Urinary bladder (tissue), 3 donors: ENCODE measurements at regions not wholly inside any gene's neighbourhood (a gene's known extent, or its start where the extent isn't known, plus 50 kb on each side); places are given as distances from the start of the nearest gene placed in this dataset.

Experiments
- DNase-seq: peaks from one replicate; pipeline ENCODE4 v3.0.0-alpha.2; 2015; ENCODE audit errors: extremely low spot score
- H3K27ac ChIP-seq: one replicate; pipeline ENCODE4 v1.5.1; 2013; ENCODE audit warnings: low read depth, mild to moderate bottlenecking, moderate library complexity
- H3K36me3 ChIP-seq: one replicate; pipeline ENCODE4 v1.6.1; 2013; ENCODE audit warnings: mild to moderate bottlenecking, moderate library complexity; ENCODE audit not compliant: insufficient read depth
- H3K4me1 ChIP-seq: one replicate; pipeline ENCODE4 v1.6.1; 2013; ENCODE audit warnings: mild to moderate bottlenecking, moderate library complexity; ENCODE audit not compliant: insufficient read depth
- H3K4me3 ChIP-seq: one replicate; pipeline ENCODE4 v1.5.1; 2013; ENCODE audit warnings: low read depth, low read length
- WGBS: extraction: QIAGEN DNeasy Blood & Tissue Kit; methylation state at CpG from one replicate; pipeline ENCODE4 v1.1.7; 2013; 5-methylcytosine and 5-hydroxymethylcytosine counted together
- donor health status: healthy with polysubstance abuse.
- donor health status: healthy.

DNA sequence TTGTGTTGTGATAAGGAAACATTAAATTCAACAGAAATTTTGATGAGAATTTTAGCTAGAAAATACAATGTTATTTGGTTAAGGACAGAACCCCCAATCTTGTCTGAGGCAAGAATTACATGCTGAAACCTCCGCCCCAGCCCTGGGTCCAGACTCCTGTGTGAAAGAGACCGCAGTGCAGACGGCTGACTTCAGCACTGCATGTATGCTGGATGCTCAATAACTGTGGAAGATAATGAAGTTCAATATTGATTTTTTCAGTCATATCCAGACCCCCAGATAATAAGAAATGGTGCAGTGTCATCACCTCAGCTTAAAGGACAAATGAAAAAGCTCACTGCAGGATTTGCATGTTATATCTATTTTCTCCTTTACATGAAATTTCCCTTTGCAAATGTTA, 188.3 kb upstream of the CNTN4 start:
- 86% methylated on average over 3 of the region's 3 CpGs for WGBS
- H3K27ac ChIP-seq: no peak overlapping the region
- H3K36me3 ChIP-seq: no peaks in the 10 kb centered on the region
- no peaks in the 10 kb centered on the region for H3K4me1 ChIP-seq
- no peak for DNase-seq
- H3K4me3 ChIP-seq: no peak overlapping the region

DNA sequence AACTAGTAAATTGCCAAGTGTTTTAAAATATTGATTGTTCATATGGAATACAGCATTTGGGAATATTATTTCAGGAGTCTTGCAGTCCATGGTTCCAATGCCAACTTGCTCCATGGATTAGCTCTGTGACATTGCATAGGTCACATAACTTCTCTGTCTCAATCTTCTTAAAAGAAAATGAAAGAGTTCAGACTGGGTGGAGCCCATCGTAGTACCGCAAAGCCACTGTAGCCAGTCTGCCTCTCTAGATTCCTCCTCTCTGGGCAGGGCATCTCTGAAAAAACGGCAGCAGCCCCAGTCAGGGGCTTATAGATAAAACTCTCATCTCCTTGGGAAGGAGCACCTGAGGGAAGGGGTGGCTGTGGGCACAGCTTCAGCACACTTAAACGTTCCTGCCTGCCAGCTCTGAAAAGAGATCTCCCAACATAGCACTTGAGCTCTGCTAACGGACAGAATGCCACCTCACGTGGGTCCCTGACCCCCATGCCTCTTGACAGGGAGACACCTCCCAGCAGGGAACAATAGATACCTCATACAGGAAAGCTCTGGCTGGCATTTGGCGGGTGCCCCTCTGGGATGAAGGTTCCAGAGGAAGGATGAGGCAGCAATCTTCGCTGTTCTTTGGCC, 168.8 kb upstream of the CNTN4 start:
- WGBS: 84% methylated on average over 8 of the region's 8 CpGs
- no peak overlapping the region for H3K4me3 ChIP-seq
- H3K36me3 ChIP-seq: no peaks in the 10 kb centered on the region
- H3K27ac ChIP-seq: no peak overlapping the region
- H3K4me1 ChIP-seq: no peaks in the 10 kb centered on the region
- no peak for DNase-seq

DNA sequence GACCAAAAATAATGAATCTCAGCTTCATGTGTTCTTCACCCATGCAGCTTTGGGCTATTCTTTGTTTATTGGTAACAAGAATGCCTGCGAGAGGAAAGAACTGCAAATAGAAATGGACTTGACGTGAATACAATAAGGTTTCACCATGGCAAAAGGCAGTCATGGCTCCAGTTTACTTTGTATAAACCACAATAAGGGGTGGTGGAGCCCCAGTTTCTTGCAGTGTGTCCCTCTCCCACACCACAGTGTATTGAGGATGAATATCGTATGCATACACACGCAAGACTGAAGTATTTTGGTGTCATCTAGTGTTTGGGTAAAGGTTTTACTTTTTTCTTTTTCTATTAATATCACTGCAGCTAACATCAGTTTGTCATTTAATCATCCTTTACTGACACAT, 159.7 kb upstream of the CNTN4 start:
- Histone ChIP-seq H3K4me3 (no peak overlapping the region), H3K36me3 (no peaks in the 10 kb centered on the region), H3K4me1 (no peaks in the 10 kb centered on the region), H3K27ac (no peak overlapping the region)
- 73% methylated on average over 4 of the region's 4 CpGs for WGBS
- no peak for DNase-seq

DNA sequence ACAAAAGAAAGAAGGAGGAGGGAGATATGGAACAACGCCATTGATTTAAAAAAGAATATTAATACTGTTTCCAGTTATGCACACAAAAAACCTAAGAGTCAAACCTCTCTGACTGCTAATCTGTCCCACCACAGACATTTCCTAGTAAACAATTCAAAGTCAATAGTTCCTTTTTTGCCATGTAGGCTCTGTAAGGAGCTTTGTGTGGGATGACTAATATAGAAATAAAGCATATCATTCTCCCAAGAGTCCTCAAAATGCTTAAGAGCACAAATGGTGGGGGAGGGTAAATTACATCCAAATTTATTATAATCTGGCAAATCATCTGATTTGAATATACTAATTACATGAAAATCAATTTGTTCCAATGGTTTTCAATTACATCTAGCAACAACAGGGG, 155.9 kb upstream of the CNTN4 start:
- Histone ChIP-seq H3K36me3 (no peaks in the 10 kb centered on the region), H3K4me3 (no peak overlapping the region), H3K4me1 (no peaks in the 10 kb centered on the region), H3K27ac (no peak overlapping the region)
- 81% methylated on average over 1 of the region's 1 CpG for WGBS
- DNase-seq: no peak

DNA sequence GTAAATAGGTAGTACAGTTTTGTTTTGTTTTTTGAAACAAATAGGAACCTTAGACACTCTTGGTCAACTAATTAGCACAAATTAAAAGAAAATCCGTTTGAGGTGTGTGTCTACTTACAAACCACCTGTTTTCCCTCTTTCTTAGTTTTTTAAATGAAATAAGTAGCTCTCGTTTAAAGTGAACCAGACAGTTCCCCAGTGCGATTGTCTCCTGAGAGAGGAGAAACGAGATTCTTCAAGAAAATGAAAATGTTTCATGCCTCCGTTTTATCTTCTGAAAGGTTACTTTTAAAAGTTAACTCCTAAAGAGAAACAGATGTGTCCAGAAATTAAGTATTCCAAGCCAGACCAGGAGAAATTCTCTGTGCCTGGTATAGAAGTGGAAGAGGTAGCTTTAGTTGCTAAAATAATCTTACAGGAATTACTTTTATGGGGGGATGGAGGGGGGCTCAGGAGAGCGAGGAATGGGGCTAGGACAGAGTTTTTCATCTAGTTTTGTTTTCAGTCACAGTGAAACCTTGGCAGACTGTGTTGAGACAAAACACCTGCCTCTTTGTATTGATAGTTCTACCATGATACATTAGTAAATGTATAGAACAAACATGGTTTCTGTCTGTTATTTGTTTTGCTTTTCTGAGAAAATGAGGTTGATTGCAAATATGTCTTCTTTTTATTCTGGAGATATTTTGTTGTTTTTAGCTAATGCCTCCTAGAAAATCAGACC, 155.1 kb upstream of the CNTN4 start:
- no peak for DNase-seq
- Histone ChIP-seq H3K27ac (no peak overlapping the region), H3K4me3 (no peak overlapping the region), H3K4me1 (no peaks in the 10 kb centered on the region), H3K36me3 (no peaks in the 10 kb centered on the region)
- WGBS: 29% methylated on average over 6 of the region's 6 CpGs

DNA sequence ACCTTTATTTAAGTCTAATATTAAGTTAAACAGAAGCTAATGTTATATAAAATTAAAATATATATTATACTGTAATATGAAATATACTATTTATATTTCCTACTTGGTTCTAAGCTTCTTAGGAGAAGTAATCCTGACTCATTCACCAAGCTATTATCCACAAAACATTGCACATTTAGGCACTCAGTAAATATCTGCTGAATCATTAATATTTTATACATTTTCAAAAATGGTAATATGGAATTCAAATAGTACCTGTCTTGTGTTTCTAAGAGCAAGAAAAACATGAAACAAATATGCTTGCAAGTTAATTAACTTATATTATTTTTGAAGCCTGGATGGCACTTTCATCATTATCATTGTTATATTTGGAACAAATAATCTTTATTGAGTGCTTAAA, 153.0 kb upstream of the CNTN4 start:
- Histone ChIP-seq H3K4me3 (no peak overlapping the region), H3K4me1 (no peaks in the 10 kb centered on the region), H3K36me3 (no peaks in the 10 kb centered on the region), H3K27ac (no peak overlapping the region)
- DNase-seq: no peak

DNA sequence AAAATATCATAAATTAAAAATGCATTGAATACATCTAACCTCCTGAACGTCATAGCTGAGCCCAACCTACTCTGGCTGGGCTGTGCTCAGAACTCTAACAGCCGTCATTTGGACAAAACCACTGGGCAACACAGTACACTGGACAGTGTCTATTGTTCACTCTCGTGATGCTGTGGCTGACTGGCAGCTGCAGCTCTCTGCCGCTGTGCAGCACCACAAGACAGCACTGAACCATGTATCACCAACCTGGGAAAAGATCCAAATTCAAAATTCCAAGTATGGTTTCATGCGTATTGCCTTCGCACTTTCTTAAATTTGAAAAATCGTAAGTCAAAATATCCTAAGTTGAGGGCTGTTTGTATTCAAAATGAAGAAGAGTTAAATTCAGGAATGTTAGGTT, 145.1 kb upstream of the CNTN4 start:
- WGBS: 77% methylated on average over 7 of the region's 7 CpGs
- H3K4me3 ChIP-seq: no peak overlapping the region
- no peak overlapping the region for H3K27ac ChIP-seq
- no peaks in the 10 kb centered on the region for H3K36me3 ChIP-seq
- no peak for DNase-seq
- no peaks in the 10 kb centered on the region for H3K4me1 ChIP-seq

DNA sequence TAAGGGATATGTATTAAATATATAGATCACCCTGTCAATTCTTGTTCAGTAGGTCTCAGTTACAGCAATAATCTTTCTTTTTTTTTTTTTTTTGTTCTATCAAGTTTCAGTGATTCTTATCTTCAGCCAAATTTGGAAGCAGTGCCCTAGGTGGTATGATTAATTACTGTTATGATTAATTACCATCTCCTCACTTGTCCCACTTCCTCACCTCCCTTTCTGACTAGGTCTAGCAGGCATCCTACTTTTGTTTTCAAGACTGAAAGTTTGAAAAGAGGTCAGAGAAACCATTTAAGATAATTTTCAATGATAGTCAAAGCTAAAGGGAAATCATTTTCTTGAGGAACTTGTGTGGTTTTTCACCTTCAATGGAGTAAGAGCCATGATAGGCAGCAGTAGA, 144.0 kb upstream of the CNTN4 start:
- H3K4me3 ChIP-seq: no peak overlapping the region
- no peak for DNase-seq
- H3K27ac ChIP-seq: no peak overlapping the region
- H3K36me3 ChIP-seq: no peaks in the 10 kb centered on the region
- no peaks in the 10 kb centered on the region for H3K4me1 ChIP-seq

DNA sequence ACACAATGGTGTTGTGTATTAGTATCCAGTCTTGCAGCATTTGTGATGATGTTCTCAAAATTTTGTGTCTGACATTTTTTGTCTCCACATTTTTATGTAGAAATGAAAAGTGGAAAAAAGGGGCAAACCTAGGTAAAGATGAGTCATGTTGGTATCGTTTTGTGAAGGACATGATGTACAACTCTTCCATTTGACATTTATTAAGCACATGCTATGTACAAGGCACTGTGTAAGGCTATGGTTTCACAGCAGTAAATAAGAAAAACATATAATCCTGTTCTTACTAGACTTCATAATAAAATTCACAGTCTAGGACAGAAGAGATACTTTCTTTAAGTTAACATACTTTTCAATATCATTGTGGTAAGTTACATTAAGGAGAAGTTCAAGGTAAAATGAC, 143.5 kb upstream of the CNTN4 start:
- Histone ChIP-seq H3K27ac (no peak overlapping the region), H3K36me3 (no peaks in the 10 kb centered on the region), H3K4me3 (no peak overlapping the region), H3K4me1 (no peaks in the 10 kb centered on the region)
- WGBS: 79% methylated on average over 1 of the region's 1 CpG
- DNase-seq: no peak

DNA sequence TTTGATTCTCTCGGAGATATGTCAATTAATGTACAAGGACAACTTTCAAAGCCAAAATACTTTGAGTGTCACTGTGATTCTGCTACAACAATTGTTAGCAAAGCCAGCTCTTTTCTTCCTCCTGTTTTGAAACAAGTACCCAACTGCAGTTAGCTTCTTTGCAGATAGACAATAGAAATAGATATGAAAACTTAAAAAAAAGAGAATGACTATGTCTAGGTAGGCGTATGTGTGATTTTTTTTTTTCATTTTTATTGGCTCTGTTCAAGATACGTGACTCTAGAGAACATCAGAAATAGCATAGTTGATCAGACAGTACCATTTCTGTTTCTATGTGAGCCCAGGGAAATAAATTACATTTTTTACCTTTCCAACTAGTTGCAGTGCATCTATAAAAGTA, 142.9 kb upstream of the CNTN4 start:
- no peaks in the 10 kb centered on the region for H3K4me1 ChIP-seq
- WGBS: 85% methylated on average over 3 of the region's 3 CpGs
- H3K27ac ChIP-seq: no peak overlapping the region
- H3K36me3 ChIP-seq: no peaks in the 10 kb centered on the region
- DNase-seq: no peak
- no peak overlapping the region for H3K4me3 ChIP-seq

DNA sequence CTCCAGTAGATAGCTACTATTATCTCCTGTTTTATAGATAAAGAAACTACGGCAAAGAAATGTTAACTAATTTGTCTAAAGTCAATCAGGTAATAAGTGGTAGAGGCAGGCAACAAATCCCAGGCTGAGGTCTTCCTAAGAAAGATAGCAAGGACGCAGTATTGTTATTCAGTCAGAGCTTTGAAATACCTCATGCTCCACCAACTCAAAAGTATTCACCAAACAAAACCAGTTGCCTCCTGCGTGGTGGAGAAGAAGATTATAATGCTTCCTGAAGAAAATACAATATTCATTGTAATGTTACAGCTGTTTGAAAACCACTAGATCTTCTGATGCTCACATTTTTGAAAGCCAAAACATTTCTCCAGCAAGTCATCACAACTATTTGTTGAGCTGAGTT, 138.2 kb upstream of the CNTN4 start:
- no peak overlapping the region for H3K27ac ChIP-seq
- 79% methylated on average over 3 of the region's 3 CpGs for WGBS

DNA sequence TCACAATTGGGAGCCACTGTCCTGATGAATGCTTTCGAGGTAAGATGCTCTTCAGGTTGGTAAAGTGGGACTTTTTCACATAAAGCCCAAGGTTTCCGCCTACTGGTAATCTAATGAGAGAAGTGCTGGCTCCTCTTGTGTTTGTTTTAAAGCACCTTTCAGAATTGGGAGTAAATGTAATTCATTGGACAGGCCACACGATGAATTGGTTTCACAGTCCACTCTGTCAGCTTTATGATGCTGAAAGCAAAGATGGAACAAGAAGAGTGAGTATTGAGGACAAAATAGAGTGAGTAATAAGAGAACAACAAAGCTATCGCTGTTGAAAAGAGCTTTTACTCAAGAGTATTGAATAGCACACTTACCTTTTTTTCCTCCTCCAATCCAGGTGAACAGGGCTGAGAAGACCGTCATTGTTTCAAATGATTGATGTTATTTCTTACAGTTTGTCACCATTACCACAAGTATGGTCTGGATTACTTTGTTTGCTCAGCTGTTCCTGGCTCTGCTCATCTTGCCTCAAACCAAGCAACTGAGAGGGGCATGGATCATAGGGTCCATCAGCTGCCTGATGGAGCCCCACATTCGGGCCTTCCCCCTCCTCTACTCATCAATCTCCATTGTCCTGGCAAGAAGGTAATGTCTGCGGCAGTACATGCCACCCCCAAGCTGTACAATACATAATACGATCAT, 136.1 kb upstream of the CNTN4 start:
- no peaks in the 10 kb centered on the region for H3K4me1 ChIP-seq
- H3K27ac ChIP-seq: no peak overlapping the region
- no peak overlapping the region for H3K4me3 ChIP-seq
- no peak for DNase-seq
- H3K36me3 ChIP-seq: no peaks in the 10 kb centered on the region
- 88% methylated on average over 8 of the region's 8 CpGs for WGBS

More for the DNA sequence above, 138.2 kb upstream of the CNTN4 start:
- H3K4me1 ChIP-seq: no peaks in the 10 kb centered on the region
- no peaks in the 10 kb centered on the region for H3K36me3 ChIP-seq
- DNase-seq: no peak
- H3K4me3 ChIP-seq: no peak overlapping the region

DNA sequence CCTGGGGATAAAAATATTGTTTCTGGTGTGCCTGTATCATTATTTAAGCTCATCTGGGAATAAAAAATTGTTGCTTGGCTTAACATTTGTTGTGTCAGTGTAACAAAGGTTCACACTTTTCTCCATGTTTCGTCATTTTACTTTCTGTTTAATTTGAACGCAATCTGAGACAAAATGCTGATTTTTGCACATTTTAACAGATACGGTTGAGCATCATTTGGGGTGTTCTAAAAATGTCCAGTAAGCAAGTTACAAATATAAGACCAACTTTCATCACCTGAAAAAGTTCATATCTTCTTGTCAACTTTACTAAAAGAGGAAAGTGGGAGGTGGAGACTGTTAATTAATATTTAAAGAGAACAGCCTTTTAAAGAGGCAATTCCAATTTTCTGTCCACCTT, 134.8 kb upstream of the CNTN4 start:
- 90% methylated on average over 3 of the region's 3 CpGs for WGBS
- no peak overlapping the region for H3K27ac ChIP-seq
- H3K4me1 ChIP-seq: no peaks in the 10 kb centered on the region
- no peaks in the 10 kb centered on the region for H3K36me3 ChIP-seq
- no peak overlapping the region for H3K4me3 ChIP-seq
- no peak for DNase-seq

DNA sequence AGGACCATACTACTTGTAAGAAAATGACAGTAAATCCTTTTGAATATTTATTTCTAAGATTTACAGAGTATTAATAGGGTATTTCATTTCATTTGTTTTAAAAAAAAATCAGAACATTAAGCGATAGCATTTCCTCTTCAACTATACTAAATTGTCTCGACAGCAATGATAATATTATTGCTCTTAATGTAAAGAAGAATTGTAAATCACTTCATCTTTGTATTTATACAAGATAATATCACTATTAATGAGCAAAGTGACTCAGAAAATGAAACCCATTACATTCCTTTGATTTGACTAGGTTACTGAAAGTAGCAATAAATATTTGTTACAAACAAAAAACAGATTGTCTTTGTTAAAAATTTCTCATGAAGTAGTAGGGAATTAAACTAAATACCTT, 131.1 kb upstream of the CNTN4 start:
- Histone ChIP-seq H3K27ac (no peak overlapping the region), H3K36me3 (no peaks in the 10 kb centered on the region), H3K4me3 (no peak overlapping the region), H3K4me1 (no peaks in the 10 kb centered on the region)
- no peak for DNase-seq
- WGBS: 59% methylated on average over 2 of the region's 2 CpGs
